Pulmonary artery endothelial cell (primary cell): ENCODE measurements at regions not wholly inside any gene's neighbourhood (a gene's known extent, or its start where the extent isn't known, plus 50 kb on each side); places are given as distances from the start of the nearest gene placed in this dataset.
"Not testable (repeated sequence)": the region's sequence is repeated elsewhere in the genome, so short reads cannot be mapped to it uniquely, and the experiment has no call there.

Source experiments
- DNase-seq: peaks from one replicate; pipeline ENCODE4 v3.0.0-alpha.2; 2011; ENCODE audit warnings: low read depth, low spot score

- no peak for DNase-seq
Observed at GRCh38 chr3:34449305-34449704, 650.9 kb downstream of the PDCD6IP start.

GRCh38 chr3:34463414-34463813 is 665.0 kb downstream of the PDCD6IP start:
- no peak for DNase-seq

- no peak for DNase-seq
Observed at GRCh38 chr3:34464646-34465045, 666.2 kb downstream of the PDCD6IP start.

GRCh38 chr3:34475851-34476250 is 677.4 kb downstream of the PDCD6IP start:
- no peak for DNase-seq

GRCh38 chr3:34483311-34483887 is 685.0 kb downstream of the PDCD6IP start:
- DNase-seq = no peak

GRCh38 chr3:34504366-34504765 is 705.9 kb downstream of the PDCD6IP start:
- DNase-seq = no peak

- DNase-seq = no peak
Observed at GRCh38 chr3:34504775-34505174, 706.3 kb downstream of the PDCD6IP start.

- no peak for DNase-seq
Observed at GRCh38 chr3:34508732-34509131, 710.3 kb downstream of the PDCD6IP start.

- no peak for DNase-seq
Observed at GRCh38 chr3:34511891-34512290, 713.5 kb downstream of the PDCD6IP start.

- DNase-seq = not testable (repeated sequence)
Observed at GRCh38 chr3:34519008-34519407, 720.6 kb downstream of the PDCD6IP start.

- DNase-seq = no peak
Observed at GRCh38 chr3:34531156-34531555, 732.7 kb downstream of the PDCD6IP start.

- DNase-seq = no peak
Observed at GRCh38 chr3:34533451-34533850, 735.0 kb downstream of the PDCD6IP start.

- DNase-seq = no peak
Observed at GRCh38 chr3:34534013-34534412, 735.6 kb downstream of the PDCD6IP start.

- no peak for DNase-seq
Observed at GRCh38 chr3:34544136-34544535, 745.7 kb downstream of the PDCD6IP start.

GRCh38 chr3:34547297-34547920 is 749.0 kb downstream of the PDCD6IP start:
- no peak for DNase-seq

GRCh38 chr3:34567266-34567665 is 768.8 kb downstream of the PDCD6IP start:
- DNase-seq = no peak

- no peak for DNase-seq
Observed at GRCh38 chr3:34568766-34569165, 770.3 kb downstream of the PDCD6IP start.

- no peak for DNase-seq
Observed at GRCh38 chr3:34569437-34569836, 771.0 kb downstream of the PDCD6IP start.

GRCh38 chr3:34570916-34571705 is 772.7 kb downstream of the PDCD6IP start:
- DNase-seq = no peak

GRCh38 chr3:34571714-34572113 is 773.3 kb downstream of the PDCD6IP start:
- DNase-seq = no peak

GRCh38 chr3:34575776-34576175 is 777.3 kb downstream of the PDCD6IP start:
- DNase-seq = no peak

- no peak for DNase-seq
Observed at GRCh38 chr3:34582055-34582454, 783.6 kb downstream of the PDCD6IP start.

GRCh38 chr3:34583451-34583850 is 785.0 kb downstream of the PDCD6IP start:
- no peak for DNase-seq
